H9 (cell line): ENCODE measurements at regions not wholly inside any gene's neighbourhood (a gene's known extent, or its start where the extent isn't known, plus 50 kb on each side); places are given as distances from the start of the nearest gene placed in this dataset.
A peak's percentile ranks its signal among the peaks of the same experiment; 100 is the strongest.

Experiments
- DNase-seq: peaks from one replicate; pipeline ENCODE4 v3.0.0-alpha.2; 2017
- H2AFZ ChIP-seq: one replicate; pipeline ENCODE4 v1.6.1; 2013; ENCODE audit warnings: mild to moderate bottlenecking, low read length, control low read depth, moderate library complexity
- H2AK5ac ChIP-seq: 2 replicates; pipeline ENCODE4 v1.6.1; 2013; ENCODE audit warnings: low read length, control low read depth, mixed read lengths; ENCODE audit not compliant: insufficient read length
- H2BK120ac ChIP-seq: one replicate; pipeline ENCODE4 v1.6.1; 2013; ENCODE audit warnings: low read depth, mild to moderate bottlenecking, low read length, control low read depth, inconsistent platforms; ENCODE audit not compliant: poor library complexity, severe bottlenecking
- H2BK12ac ChIP-seq: 2 replicates; pipeline ENCODE4 v1.6.1; 2013; ENCODE audit warnings: low read length, control low read depth, mixed read lengths, low read depth; ENCODE audit not compliant: insufficient read length
- H2BK15ac ChIP-seq: 2 replicates; pipeline ENCODE4 v1.6.1; 2013; ENCODE audit warnings: low read depth, low read length, control low read depth
- H2BK20ac ChIP-seq: one replicate; pipeline ENCODE4 v1.6.1; 2013; ENCODE audit warnings: low read depth, mild to moderate bottlenecking, low read length, control low read depth, inconsistent platforms; ENCODE audit not compliant: poor library complexity, severe bottlenecking
- H2BK5ac ChIP-seq: 2 replicates; pipeline ENCODE4 v1.6.1; 2013; ENCODE audit warnings: low read length, control low read depth, mixed read lengths; ENCODE audit not compliant: insufficient read length
- H3K14ac ChIP-seq: 2 replicates; pipeline ENCODE4 v1.6.1; 2013; ENCODE audit warnings: low read length, control low read depth; ENCODE audit not compliant: insufficient read depth
- H3K18ac ChIP-seq: 2 replicates; pipeline ENCODE4 v1.6.1; 2013; ENCODE audit warnings: low read depth, mild to moderate bottlenecking, mixed read lengths, low read length, control low read depth; ENCODE audit not compliant: insufficient read length
- H3K23ac ChIP-seq: 2 replicates; pipeline ENCODE4 v1.6.1; 2013; ENCODE audit warnings: low read length, control low read depth, mixed read lengths, low read depth; ENCODE audit not compliant: insufficient read length
- H3K23me2 ChIP-seq: 2 replicates; pipeline ENCODE4 v1.6.1; 2013; ENCODE audit warnings: low read depth, mild to moderate bottlenecking, mixed read lengths, low read length, control low read depth; ENCODE audit not compliant: insufficient read length, poor library complexity, severe bottlenecking
- H3K27ac ChIP-seq: 2 replicates; pipeline ENCODE4 v1.5.1; 2013; ENCODE audit warnings: low read length, control low read depth, mixed read lengths, low read depth; ENCODE audit not compliant: insufficient read length
- H3K27me3 ChIP-seq: 2 replicates; pipeline ENCODE4 v1.6.1; 2013; ENCODE audit warnings: low read length, control low read depth, inconsistent platforms; ENCODE audit not compliant: insufficient read depth
- H3K4ac ChIP-seq: 2 replicates; pipeline ENCODE4 v1.6.1; 2013; ENCODE audit warnings: low read depth, mild to moderate bottlenecking, control low read depth, inconsistent platforms, low read length, moderate library complexity
- H3K4me1 ChIP-seq: 2 replicates; pipeline ENCODE4 v1.6.1; 2013; ENCODE audit warnings: low read length, control low read depth, inconsistent platforms; ENCODE audit not compliant: insufficient read depth
- H3K4me2 ChIP-seq: 2 replicates; pipeline ENCODE4 v1.6.1; 2013; ENCODE audit warnings: low read length, control low read depth, mixed read lengths; ENCODE audit not compliant: insufficient read length, insufficient read depth
- H3K56ac ChIP-seq: 2 replicates; pipeline ENCODE4 v1.6.1; 2013; ENCODE audit warnings: low read depth, mild to moderate bottlenecking, mixed read lengths, low read length, control low read depth; ENCODE audit not compliant: insufficient read length
- H3K79me1 ChIP-seq: 2 replicates; pipeline ENCODE4 v1.6.1; 2013; ENCODE audit warnings: low read depth, mild to moderate bottlenecking, moderate library complexity, low read length, control low read depth, inconsistent platforms; ENCODE audit not compliant: insufficient read depth, poor library complexity, severe bottlenecking
- H3K79me2 ChIP-seq: 2 replicates; pipeline ENCODE4 v1.6.1; 2013; ENCODE audit warnings: low read length, control low read depth, inconsistent platforms; ENCODE audit not compliant: insufficient read depth
- H3K9ac ChIP-seq: 2 replicates; pipeline ENCODE4 v1.6.1; 2013; ENCODE audit warnings: low read length, control low read depth, mixed read lengths; ENCODE audit not compliant: insufficient read length; ENCODE audit errors: extremely low read depth
- H3K9me3 ChIP-seq: one replicate; pipeline ENCODE4 v1.6.1; 2013; ENCODE audit warnings: low read depth, low read length, inconsistent platforms; ENCODE audit not compliant: control insufficient read depth
- H3T11ph ChIP-seq: one replicate; pipeline ENCODE4 v1.6.1; 2013; ENCODE audit warnings: mild to moderate bottlenecking, low read length, control low read depth, inconsistent platforms
- H4K20me1 ChIP-seq: one replicate; pipeline ENCODE4 v1.6.1; 2013; ENCODE audit not compliant: control insufficient read depth, insufficient read length, insufficient read depth
- H4K5ac ChIP-seq: 2 replicates; pipeline ENCODE4 v1.6.1; 2013; ENCODE audit warnings: low read depth, mild to moderate bottlenecking, mixed read lengths, low read length, control low read depth; ENCODE audit not compliant: insufficient read length
- H4K8ac ChIP-seq: replicated peaks from 2 replicates; pipeline ENCODE4 v1.6.1; 2013; ENCODE audit warnings: low read length, control low read depth, mixed read lengths, low read depth; ENCODE audit not compliant: insufficient read length
- H4K91ac ChIP-seq: 2 replicates; pipeline ENCODE4 v1.6.1; 2013; ENCODE audit warnings: low read depth, mild to moderate bottlenecking, moderate library complexity, mixed read lengths, low read length, control low read depth; ENCODE audit not compliant: insufficient read length
- H3K27ac Mint-ChIP-seq, 3 experiments: 2 replicates in 2 of 3; 3 replicates in 1 of 3; pipeline ENCODE4 v1.8.0; 2020 to 2021; ENCODE audit warnings: mixed read lengths in 3 of 3, mild to moderate bottlenecking in 1 of 3, moderate library complexity in 1 of 3
- H3K27me3 Mint-ChIP-seq: 2 replicates; pipeline ENCODE4 v1.8.0; 2021; ENCODE audit warnings: low read depth, mild to moderate bottlenecking, moderate library complexity, mixed read lengths
- H3K36me3 Mint-ChIP-seq, 3 experiments: 2 replicates in 2 of 3; 3 replicates in 1 of 3; pipeline ENCODE4 v1.8.0; 2020 to 2021; ENCODE audit warnings: low read depth in 3 of 3, mixed read lengths in 3 of 3; ENCODE audit not compliant: insufficient read depth in 1 of 3
- H3K4me1 Mint-ChIP-seq, 2 experiments: 2 replicates each; pipeline ENCODE4 v1.8.0; 2020; ENCODE audit warnings: mixed read lengths in 2 of 2
- H3K4me3 Mint-ChIP-seq, 2 experiments: 2 replicates in 1 of 2; 3 replicates in 1 of 2; pipeline ENCODE4 v1.8.0; 2020 to 2021; ENCODE audit warnings: mild to moderate bottlenecking in 2 of 2, mixed read lengths in 2 of 2, moderate library complexity in 1 of 2
- H3K9me3 Mint-ChIP-seq, 2 experiments: 2 replicates in 1 of 2; 3 replicates in 1 of 2; pipeline ENCODE4 v1.8.0; 2020; ENCODE audit warnings: mild to moderate bottlenecking in 2 of 2, mixed read lengths in 2 of 2, moderate library complexity in 1 of 2
- CTCF ChIP-seq: fragments of 200-600 bp; sonication (generic); conservative IDR thresholded peaks from 3 replicates; pipeline ENCODE4 v1.8.0; 2021; ENCODE audit warnings: antibody characterized with exemption, mild to moderate bottlenecking
- WGBS: extraction: QIAGEN DNeasy Blood & Tissue Kit; methylation state at CpG from one replicate; pipeline ENCODE4 v1.1.7; 2013; ENCODE audit warnings: missing lambda C conversion rate, low lambda C conversion rate, mixed read lengths; ENCODE audit not compliant: insufficient read length; ENCODE audit errors: extremely low coverage; 5-methylcytosine and 5-hydroxymethylcytosine counted together

GRCh38 chr7:68362745-68363518 is 1235.3 kb upstream of the AUTS2 start:
- no peak overlapping the region for H4K5ac ChIP-seq
- no peak overlapping the region; the same call in 1 of the 2 replicates for H3K14ac ChIP-seq
- H3K56ac ChIP-seq: no peak overlapping the region
- no peak overlapping the region for H3K4ac ChIP-seq
- no peaks in the 10 kb centered on the region for H3K27me3 ChIP-seq
- H3K79me2 ChIP-seq: no peaks in the 10 kb centered on the region
- Mint-ChIP-seq H3K27me3 (peaks cover 3% of the 10 kb centered on the region; the same call in 1 of the 2 replicates), H3K4me3 (no peak overlapping the region), H3K27ac (peak overlapping the region in 2 of 3 experiments; percentile 6 to 18; a peak in 3 of 7 replicates), H3K9me3 (no peaks in the 10 kb centered on the region; a peak in 2 of 5 replicates), H3K4me1 (peaks cover 0 to 4% of the 10 kb centered on the region in 2 experiments; a peak in 1 of 4 replicates), H3K36me3 (no peaks in the 10 kb centered on the region; a peak in 2 of 7 replicates)
- H2BK5ac ChIP-seq: no peak overlapping the region
- no peaks in the 10 kb centered on the region for H4K20me1 ChIP-seq
- no peak overlapping the region for H4K91ac ChIP-seq
- H3K23me2 ChIP-seq: no peaks in the 10 kb centered on the region
- no peak overlapping the region for H2AK5ac ChIP-seq
- H3K27ac ChIP-seq: no peak overlapping the region
- no peak for DNase-seq
- H2BK12ac ChIP-seq: no peak overlapping the region
- H3K18ac ChIP-seq: no peak overlapping the region
- no peaks in the 10 kb centered on the region for H3K9me3 ChIP-seq
- TF ChIP-seq CTCF: no peak
- no peaks in the 10 kb centered on the region for H3K79me1 ChIP-seq
- no peak overlapping the region for H3T11ph ChIP-seq
- no peak overlapping the region for H2AFZ ChIP-seq
- WGBS: no CpG with 5 or more reads among the region's 7 CpGs
- no peak overlapping the region for H4K8ac ChIP-seq
- no peak overlapping the region for H3K4me2 ChIP-seq
- no peak overlapping the region for H2BK15ac ChIP-seq
- no peak overlapping the region for H2BK20ac ChIP-seq
- H3K23ac ChIP-seq: no peak overlapping the region
- no peak overlapping the region for H3K9ac ChIP-seq
- H2BK120ac ChIP-seq: no peak overlapping the region
- no peaks in the 10 kb centered on the region; the same call in 1 of the 2 replicates for H3K4me1 ChIP-seq
